ENCODE measurements at regions not wholly inside any gene's neighbourhood (a gene's known extent, or its start where the extent isn't known, plus 50 kb on each side); places are given as distances from the start of the nearest gene placed in this dataset.

GRCh38 chr4:181760560-181760959 lies 482.6 kb upstream of the TENM3 start:
- DNase-seq (ENCODE audit: low spot score) = no peak
- no peak for TF ChIP-seq CTCF (IDR thresholded peaks at IDR 0.05; ENCODE audit: unreplicated experiment)
- Mint-ChIP-seq H3K27ac (ENCODE audit: unreplicated experiment) (no peak overlapping the region), H3K36me3 (ENCODE audit: low read depth, unreplicated experiment) (no peaks in the 10 kb centered on the region), H3K4me1 (ENCODE audit: unreplicated experiment) (no peaks in the 10 kb centered on the region), H3K27me3 (ENCODE audit: unreplicated experiment) (no peaks in the 10 kb centered on the region), H3K4me3 (ENCODE audit: unreplicated experiment) (no peak overlapping the region), H3K9me3 (ENCODE audit: unreplicated experiment) (no peaks in the 10 kb centered on the region)

GRCh38 chr4:181761156-181761555 lies 482.0 kb upstream of the TENM3 start:
- no peaks in the 10 kb centered on the region for H3K36me3 Mint-ChIP-seq (ENCODE audit: low read depth, unreplicated experiment)
- no peak for TF ChIP-seq CTCF (IDR thresholded peaks at IDR 0.05; ENCODE audit: unreplicated experiment)
- no peaks in the 10 kb centered on the region for H3K9me3 Mint-ChIP-seq (ENCODE audit: unreplicated experiment)
- DNase-seq (ENCODE audit: low spot score) = no peak
- H3K4me1 Mint-ChIP-seq (ENCODE audit: unreplicated experiment) = no peaks in the 10 kb centered on the region
- no peak overlapping the region for H3K27ac Mint-ChIP-seq (ENCODE audit: unreplicated experiment)
- H3K4me3 Mint-ChIP-seq (ENCODE audit: unreplicated experiment) = no peak overlapping the region
- H3K27me3 Mint-ChIP-seq (ENCODE audit: unreplicated experiment) = no peaks in the 10 kb centered on the region

GRCh38 chr4:181766061-181766548 lies 477.1 kb upstream of the TENM3 start:
- DNase-seq (ENCODE audit: low spot score) = no peak
- Mint-ChIP-seq H3K27me3 (ENCODE audit: unreplicated experiment) (no peaks in the 10 kb centered on the region), H3K27ac (ENCODE audit: unreplicated experiment) (no peak overlapping the region), H3K4me3 (ENCODE audit: unreplicated experiment) (no peak overlapping the region), H3K36me3 (ENCODE audit: low read depth, unreplicated experiment) (no peaks in the 10 kb centered on the region), H3K9me3 (ENCODE audit: unreplicated experiment) (peaks cover 3% of the 10 kb centered on the region), H3K4me1 (ENCODE audit: unreplicated experiment) (no peaks in the 10 kb centered on the region)
- TF ChIP-seq CTCF (IDR thresholded peaks at IDR 0.05; ENCODE audit: unreplicated experiment) = no peak

- DNase-seq (ENCODE audit: low spot score) = no peak
- no peak overlapping the region for H3K27ac Mint-ChIP-seq (ENCODE audit: unreplicated experiment)
- no peak for TF ChIP-seq CTCF (IDR thresholded peaks at IDR 0.05; ENCODE audit: unreplicated experiment)
- H3K9me3 Mint-ChIP-seq (ENCODE audit: unreplicated experiment) = peaks cover 4% of the 10 kb centered on the region
- no peaks in the 10 kb centered on the region for H3K27me3 Mint-ChIP-seq (ENCODE audit: unreplicated experiment)
- no peak overlapping the region for H3K4me3 Mint-ChIP-seq (ENCODE audit: unreplicated experiment)
- peaks cover 4% of the 10 kb centered on the region for H3K4me1 Mint-ChIP-seq (ENCODE audit: unreplicated experiment)
- H3K36me3 Mint-ChIP-seq (ENCODE audit: low read depth, unreplicated experiment) = no peaks in the 10 kb centered on the region
Measured at GRCh38 chr4:181770971-181771370, 472.2 kb upstream of the TENM3 start.

- Mint-ChIP-seq H3K27me3 (ENCODE audit: unreplicated experiment) (no peaks in the 10 kb centered on the region), H3K27ac (ENCODE audit: unreplicated experiment) (no peak overlapping the region), H3K4me3 (ENCODE audit: unreplicated experiment) (no peak overlapping the region), H3K9me3 (ENCODE audit: unreplicated experiment) (peaks cover 4% of the 10 kb centered on the region), H3K4me1 (ENCODE audit: unreplicated experiment) (peaks cover 4% of the 10 kb centered on the region), H3K36me3 (ENCODE audit: low read depth, unreplicated experiment) (no peaks in the 10 kb centered on the region)
- no peak for TF ChIP-seq CTCF (IDR thresholded peaks at IDR 0.05; ENCODE audit: unreplicated experiment)
- no peak for DNase-seq (ENCODE audit: low spot score)
Measured at GRCh38 chr4:181775298-181775697, 467.9 kb upstream of the TENM3 start.

Measured in endothelial cell (in vitro differentiated cells).